ENCODE measurements at regions not wholly inside any gene's neighbourhood (a gene's known extent, or its start where the extent isn't known, plus 50 kb on each side); places are given as distances from the start of the nearest gene placed in this dataset.

GRCh38 chr18:28459587-28459986 is 282.7 kb upstream of the CDH2 start:
- TF ChIP-seq CTCF (conservative IDR thresholded peaks at IDR 0.05; ENCODE audit: low read depth, low read length) = no peak
- TF ChIP-seq EZH2 (IDR thresholded peaks at IDR 0.05; ENCODE audit: borderline replicate concordance, low read depth, low read length, poor library complexity, severe bottlenecking) = no peak

Measured in A673 (cell line).